Esophagus muscularis mucosa (tissue), 4 donors: ENCODE measurements at regions not wholly inside any gene's neighbourhood (a gene's known extent, or its start where the extent isn't known, plus 50 kb on each side); places are given as distances from the start of the nearest gene placed in this dataset.

ENCODE experiments used
- DNase-seq: peaks from one replicate; pipeline ENCODE4 v3.0.0-alpha.2; 2017; ENCODE audit errors: extremely low spot score
- H3K27ac ChIP-seq, 4 donors: fragments of 200-600 bp; sonication (generic); replicated peaks in 1 of 4; 1 replicate in 3 of 4; 2 replicates in 1 of 4; pipeline ENCODE4 v1.5.1; 2016 to 2019; ENCODE audit warnings: mild to moderate bottlenecking in 1 of 4
- H3K27me3 ChIP-seq, 4 donors: fragments of 200-600 bp; sonication (generic); one replicate each; pipeline versions ENCODE4 v1.5.1 to v1.6.0; 2016 to 2019
- H3K36me3 ChIP-seq, 4 donors: fragments of 200-600 bp; sonication (generic); one replicate each; pipeline ENCODE4 v1.5.1; 2016 to 2019
- H3K4me1 ChIP-seq, 4 donors: fragments of 200-600 bp; sonication (generic); one replicate each; pipeline ENCODE4 v1.5.1; 2016 to 2019
- H3K4me3 ChIP-seq, 4 donors: fragments of 200-600 bp; sonication (generic); 1 replicate in 2 of 4; 2 replicates in 2 of 4; pipeline ENCODE4 v1.5.1; 2016 to 2019; ENCODE audit warnings: mild to moderate bottlenecking in 4 of 4, moderate library complexity in 1 of 4
- H3K9me3 ChIP-seq, 4 donors: fragments of 200-600 bp; sonication (generic); 1 replicate in 3 of 4; 2 replicates in 1 of 4; pipeline ENCODE4 v1.5.1; 2016 to 2019
- EP300 ChIP-seq: sonication (generic); formaldehyde crosslinking; IDR thresholded peaks from one replicate; pipeline ENCODE4 v1.6.1; 2017; ENCODE audit warnings: antibody characterized with exemption
- POLR2A ChIP-seq: fragments of 450-650 bp; IDR thresholded peaks from one replicate; pipeline ENCODE4 v1.6.1; 2017; ENCODE audit warnings: antibody characterized with exemption, moderate library complexity, mild to moderate bottlenecking, low read depth
- POLR2AphosphoS5 ChIP-seq, 2 donors: sonication (generic); formaldehyde crosslinking; IDR thresholded peaks; one replicate each; pipeline ENCODE4 v1.6.1; 2017; ENCODE audit warnings: antibody characterized with exemption in 2 of 2
- WGBS: methylation state at CpG from one replicate; pipeline ENCODE4 v1.1.5; 2018; 5-methylcytosine and 5-hydroxymethylcytosine counted together
- intact Hi-C: fragments of 100-400 bp; cut with DNase I; formaldehyde crosslinking; loops from one replicate; pipeline ENCODE4 v1.15.1; 2023
- TF ChIP-seq, protein P1 (sequence below), 3 experiments: fragments of 200-600 bp in 2 of 3; fragments of 450-650 bp in 1 of 3; sonication (generic) in 2 of 3; IDR thresholded peaks; one replicate each; pipeline ENCODE4 v1.5.1; 2017 to 2019; ENCODE audit warnings: antibody characterized with exemption in 3 of 3, mild to moderate bottlenecking in 2 of 3, moderate library complexity in 1 of 3

DNA sequence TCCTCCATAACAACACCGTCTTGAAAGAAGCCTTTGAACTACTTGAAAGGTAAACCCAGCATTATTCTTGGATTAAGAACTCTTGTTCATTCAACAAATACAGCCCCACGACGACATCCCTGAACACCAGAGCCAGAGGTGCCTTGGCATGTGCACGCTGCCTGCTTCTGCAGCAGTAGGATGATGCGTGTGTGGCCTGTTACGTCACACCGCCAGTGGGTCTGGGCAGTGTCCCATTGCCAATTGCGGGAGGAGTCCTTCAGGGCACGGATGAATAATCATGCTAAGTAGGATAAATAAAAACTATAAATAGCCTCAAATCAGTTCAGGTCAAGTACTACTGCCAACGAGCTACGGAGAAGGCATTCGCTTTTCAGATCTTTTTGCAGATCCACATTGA lies 380.5 kb downstream of the SHANK2 start:
- no peaks in the 10 kb centered on the region for H3K27me3 ChIP-seq
- H3K27ac ChIP-seq = peak overlapping the region; percentile 40 to 62 (median 54)
- no peak for DNase-seq
- peak; percentile 62 to 75 for TF ChIP-seq POLR2AphosphoS5 (IDR thresholded peaks at IDR 0.05)
- TF ChIP-seq, protein P1, sequence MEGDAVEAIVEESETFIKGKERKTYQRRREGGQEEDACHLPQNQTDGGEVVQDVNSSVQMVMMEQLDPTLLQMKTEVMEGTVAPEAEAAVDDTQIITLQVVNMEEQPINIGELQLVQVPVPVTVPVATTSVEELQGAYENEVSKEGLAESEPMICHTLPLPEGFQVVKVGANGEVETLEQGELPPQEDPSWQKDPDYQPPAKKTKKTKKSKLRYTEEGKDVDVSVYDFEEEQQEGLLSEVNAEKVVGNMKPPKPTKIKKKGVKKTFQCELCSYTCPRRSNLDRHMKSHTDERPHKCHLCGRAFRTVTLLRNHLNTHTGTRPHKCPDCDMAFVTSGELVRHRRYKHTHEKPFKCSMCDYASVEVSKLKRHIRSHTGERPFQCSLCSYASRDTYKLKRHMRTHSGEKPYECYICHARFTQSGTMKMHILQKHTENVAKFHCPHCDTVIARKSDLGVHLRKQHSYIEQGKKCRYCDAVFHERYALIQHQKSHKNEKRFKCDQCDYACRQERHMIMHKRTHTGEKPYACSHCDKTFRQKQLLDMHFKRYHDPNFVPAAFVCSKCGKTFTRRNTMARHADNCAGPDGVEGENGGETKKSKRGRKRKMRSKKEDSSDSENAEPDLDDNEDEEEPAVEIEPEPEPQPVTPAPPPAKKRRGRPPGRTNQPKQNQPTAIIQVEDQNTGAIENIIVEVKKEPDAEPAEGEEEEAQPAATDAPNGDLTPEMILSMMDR (IDR thresholded peaks at IDR 0.05) = no peak
- no peak for TF ChIP-seq POLR2A
- TF ChIP-seq EP300 = peak; percentile 40
- no peaks in the 10 kb centered on the region for H3K36me3 ChIP-seq
- intact Hi-C loops = no loop called here
- no peaks in the 10 kb centered on the region for H3K9me3 ChIP-seq
- no peak overlapping the region for H3K4me3 ChIP-seq
- peaks cover 0 to 24% (median 23%) of the 10 kb centered on the region in 4 donors for H3K4me1 ChIP-seq
- WGBS = 49% methylated on average over 12 of the region's 12 CpGs

DNA sequence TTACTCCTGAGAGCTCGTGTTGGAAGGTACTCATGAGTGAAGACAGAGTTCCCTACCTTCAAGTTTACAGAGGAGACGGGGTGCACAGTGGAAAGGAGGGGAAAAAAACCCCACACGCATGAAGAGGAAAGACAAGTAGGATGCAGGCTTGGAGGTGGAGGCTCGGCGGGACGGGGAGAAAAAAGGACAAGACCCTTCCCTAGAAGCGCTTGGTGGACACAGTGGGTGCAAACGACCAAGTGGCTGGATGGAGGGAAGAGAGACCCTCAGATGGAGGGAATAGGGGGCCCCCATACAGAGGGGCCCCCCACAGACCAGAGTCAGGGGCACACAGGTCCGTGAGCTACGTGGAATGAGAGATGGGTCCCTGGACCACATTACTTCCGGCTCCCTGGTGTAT lies 380.1 kb downstream of the SHANK2 start:
- no peaks in the 10 kb centered on the region for H3K9me3 ChIP-seq
- H3K4me1 ChIP-seq = peaks cover 0 to 24% (median 23%) of the 10 kb centered on the region in 4 donors
- no peaks in the 10 kb centered on the region for H3K27me3 ChIP-seq
- no peak for DNase-seq
- no peak overlapping the region for H3K4me3 ChIP-seq
- WGBS = 81% methylated on average over 11 of the region's 11 CpGs
- peak overlapping the region; percentile 40 to 62 (median 54) for H3K27ac ChIP-seq
- TF ChIP-seq, protein P1 (IDR thresholded peaks at IDR 0.05) = no peak
- no peak for TF ChIP-seq EP300
- intact Hi-C loops = no loop called here
- H3K36me3 ChIP-seq = no peaks in the 10 kb centered on the region

DNA sequence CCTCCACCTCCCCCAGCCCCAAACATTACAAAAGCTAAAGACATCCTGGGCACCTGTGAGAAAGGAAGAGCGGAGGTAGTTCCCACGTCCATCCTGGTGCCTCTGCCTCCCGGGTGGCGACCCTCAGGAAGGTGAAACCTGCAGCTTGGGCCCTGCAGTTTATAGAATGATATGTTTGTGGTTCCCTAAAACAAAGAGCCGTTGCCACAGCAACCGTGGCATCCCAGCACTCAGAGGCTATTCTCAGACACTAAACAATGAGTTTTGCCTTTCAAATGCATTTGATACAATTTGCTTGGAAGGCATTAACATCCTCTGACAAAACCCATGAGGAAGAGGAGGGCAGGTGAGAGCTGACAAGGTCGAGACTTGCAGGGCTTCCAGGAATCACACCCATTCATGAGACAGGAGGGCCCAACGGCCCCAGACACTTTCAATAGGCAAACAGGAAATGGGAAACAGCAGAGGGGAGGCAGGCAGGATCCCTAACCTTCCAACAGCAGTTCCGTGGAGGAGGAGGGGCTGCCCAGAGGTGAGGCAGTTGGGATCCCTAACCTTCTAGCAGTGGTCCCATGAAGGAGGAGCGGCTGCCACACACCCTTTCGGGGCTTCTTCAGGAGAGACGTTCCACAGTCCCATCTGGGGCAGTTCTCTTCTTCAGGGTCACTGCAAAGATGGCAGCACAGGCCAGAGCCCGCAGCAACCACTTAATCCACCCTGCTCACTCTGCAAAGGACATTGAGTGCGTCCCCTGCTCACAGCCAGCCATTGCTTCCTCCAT lies 379.2 kb downstream of the SHANK2 start:
- H3K27ac ChIP-seq = peak overlapping the region in 2 of 4 donors; percentile 58 to 62
- no peak overlapping the region for H3K4me3 ChIP-seq
- no peaks in the 10 kb centered on the region for H3K9me3 ChIP-seq
- no peak for DNase-seq
- intact Hi-C loops = no loop called here
- no peaks in the 10 kb centered on the region for H3K36me3 ChIP-seq
- 49% methylated on average over 13 of the region's 14 CpGs for WGBS
- TF ChIP-seq POLR2A (no peak), POLR2AphosphoS5 (IDR thresholded peaks at IDR 0.05) (no peak), EP300 (no peak)
- TF ChIP-seq, protein P1 (IDR thresholded peaks at IDR 0.05) = no peak
- H3K4me1 ChIP-seq = peaks cover 0 to 24% (median 23%) of the 10 kb centered on the region in 4 donors
- no peaks in the 10 kb centered on the region for H3K27me3 ChIP-seq

DNA sequence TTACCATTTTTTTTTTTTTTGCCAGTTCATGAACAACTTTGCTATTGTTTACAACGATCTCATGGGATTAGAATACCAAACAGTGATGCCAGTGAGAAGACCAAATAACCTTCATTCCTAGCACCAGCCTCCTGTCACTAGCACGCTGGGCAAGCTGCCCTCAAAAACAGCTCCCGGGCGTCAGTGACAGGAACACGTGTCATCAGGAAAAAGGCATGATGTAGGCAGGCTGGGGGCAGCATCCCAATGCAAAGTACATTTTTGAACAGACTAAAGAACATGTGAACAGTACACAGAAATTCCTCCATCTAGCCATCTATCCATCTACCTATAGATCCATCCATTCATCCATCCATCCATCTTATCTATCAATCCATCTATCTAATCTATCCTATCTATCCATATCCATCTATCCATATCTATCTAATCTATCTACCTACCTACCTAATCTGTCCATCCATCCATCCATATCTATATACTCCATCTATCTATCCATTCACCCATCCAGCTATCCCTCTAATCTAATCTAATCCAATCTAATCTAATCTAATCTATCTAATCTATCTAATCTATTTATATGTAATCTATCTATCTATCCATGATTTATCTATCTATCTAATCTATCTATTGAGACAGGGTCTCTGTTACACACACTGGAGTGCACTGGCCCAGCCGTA lies 378.5 kb downstream of the SHANK2 start:
- 70% methylated on average over 6 of the region's 6 CpGs for WGBS
- intact Hi-C loops = no loop called here
- no peak overlapping the region for H3K27ac ChIP-seq
- no peaks in the 10 kb centered on the region for H3K36me3 ChIP-seq
- TF ChIP-seq, protein P1 (IDR thresholded peaks at IDR 0.05) = no peak
- TF ChIP-seq POLR2A (no peak), POLR2AphosphoS5 (IDR thresholded peaks at IDR 0.05) (no peak), EP300 (no peak)
- H3K27me3 ChIP-seq = no peaks in the 10 kb centered on the region
- no peak for DNase-seq
- no peaks in the 10 kb centered on the region for H3K9me3 ChIP-seq
- no peak overlapping the region for H3K4me3 ChIP-seq
- H3K4me1 ChIP-seq = peaks cover 0 to 24% (median 23%) of the 10 kb centered on the region in 4 donors
